Testis (tissue), 2 donors: ENCODE measurements at regions not wholly inside any gene's neighbourhood (a gene's known extent, or its start where the extent isn't known, plus 50 kb on each side); places are given as distances from the start of the nearest gene placed in this dataset.

Experiments used
- DNase-seq: peaks from one replicate; pipeline ENCODE4 v3.0.0-alpha.2; 2019
- H3K27ac ChIP-seq, 2 donors: fragments of 200-600 bp; sonication (generic); one replicate each; pipeline ENCODE4 v1.5.1; 2019
- H3K27me3 ChIP-seq: fragments of 200-600 bp; sonication (generic); one replicate; pipeline ENCODE4 v1.5.1; 2019
- H3K36me3 ChIP-seq: fragments of 200-600 bp; sonication (generic); one replicate; pipeline ENCODE4 v1.5.1; 2017; ENCODE audit warnings: low read depth; ENCODE audit errors: missing control alignments
- H3K4me1 ChIP-seq: fragments of 200-600 bp; sonication (generic); one replicate; pipeline ENCODE4 v1.5.1; 2019
- H3K4me3 ChIP-seq, 2 donors: fragments of 200-600 bp; sonication (generic); one replicate each; pipeline ENCODE4 v1.5.1; 2017 to 2019
- H3K9me3 ChIP-seq: fragments of 200-600 bp; sonication (generic); one replicate; pipeline ENCODE4 v1.5.1; 2017
- POLR2A ChIP-seq: fragments of 450-650 bp; IDR thresholded peaks from one replicate; pipeline ENCODE4 v1.6.1; 2017; ENCODE audit warnings: antibody characterized with exemption, mild to moderate bottlenecking, moderate library complexity
- WGBS, 2 donors: methylation state at CpG; one replicate each; pipeline ENCODE4 v1.1.5; 2018; 5-methylcytosine and 5-hydroxymethylcytosine counted together
- intact Hi-C: fragments of 100-400 bp; cut with DNase I; formaldehyde crosslinking; loops from one replicate; pipeline ENCODE4 v1.15.1; 2023; ENCODE audit warnings: low total_unique reads
- TF ChIP-seq, protein P1 (sequence below), 3 experiments: fragments of 450-650 bp in 2 of 3; fragments of 200-600 bp in 1 of 3; sonication (generic) in 1 of 3; IDR thresholded peaks; one replicate each; pipeline ENCODE4 v1.5.1; 2016 to 2019; ENCODE audit warnings: antibody characterized with exemption in 3 of 3, mild to moderate bottlenecking in 2 of 3, moderate library complexity in 1 of 3

DNA sequence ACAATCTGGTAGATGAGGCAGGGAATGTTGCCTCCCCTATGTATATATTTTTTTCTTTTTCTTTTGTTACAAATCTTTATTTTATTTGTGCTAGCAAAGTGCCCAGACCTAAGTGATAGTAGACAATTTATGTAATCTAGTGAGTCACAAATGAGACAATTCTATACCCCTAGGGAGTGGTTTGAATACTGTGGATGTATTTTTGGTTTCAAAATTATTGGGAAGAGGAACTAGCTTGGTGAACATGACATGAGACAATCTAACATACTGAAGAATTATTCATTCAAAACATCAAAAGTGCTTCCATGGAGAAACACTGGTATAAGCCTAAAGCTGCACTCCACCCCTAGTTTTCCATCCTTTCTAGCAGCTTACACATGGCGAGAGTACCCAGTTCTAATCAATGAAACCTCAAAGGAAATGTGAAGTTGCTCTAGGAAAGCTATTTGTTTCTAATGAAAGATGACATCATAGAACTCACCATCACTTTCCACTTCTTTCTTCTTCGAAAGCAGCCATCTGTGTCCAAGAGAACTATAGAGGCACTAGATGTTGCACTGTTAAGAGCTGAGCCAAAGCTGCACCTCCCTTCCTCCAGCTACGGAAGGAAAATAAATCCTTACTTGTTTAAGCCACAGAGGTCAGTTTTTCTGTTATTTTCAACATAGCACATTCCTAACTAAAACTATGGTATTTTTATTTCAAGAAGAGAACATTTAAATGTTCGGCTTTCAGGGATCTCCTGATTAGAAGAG is 764.6 kb downstream of the LTN1 start:
- no peak for TF ChIP-seq POLR2A
- TF ChIP-seq, protein P1, sequence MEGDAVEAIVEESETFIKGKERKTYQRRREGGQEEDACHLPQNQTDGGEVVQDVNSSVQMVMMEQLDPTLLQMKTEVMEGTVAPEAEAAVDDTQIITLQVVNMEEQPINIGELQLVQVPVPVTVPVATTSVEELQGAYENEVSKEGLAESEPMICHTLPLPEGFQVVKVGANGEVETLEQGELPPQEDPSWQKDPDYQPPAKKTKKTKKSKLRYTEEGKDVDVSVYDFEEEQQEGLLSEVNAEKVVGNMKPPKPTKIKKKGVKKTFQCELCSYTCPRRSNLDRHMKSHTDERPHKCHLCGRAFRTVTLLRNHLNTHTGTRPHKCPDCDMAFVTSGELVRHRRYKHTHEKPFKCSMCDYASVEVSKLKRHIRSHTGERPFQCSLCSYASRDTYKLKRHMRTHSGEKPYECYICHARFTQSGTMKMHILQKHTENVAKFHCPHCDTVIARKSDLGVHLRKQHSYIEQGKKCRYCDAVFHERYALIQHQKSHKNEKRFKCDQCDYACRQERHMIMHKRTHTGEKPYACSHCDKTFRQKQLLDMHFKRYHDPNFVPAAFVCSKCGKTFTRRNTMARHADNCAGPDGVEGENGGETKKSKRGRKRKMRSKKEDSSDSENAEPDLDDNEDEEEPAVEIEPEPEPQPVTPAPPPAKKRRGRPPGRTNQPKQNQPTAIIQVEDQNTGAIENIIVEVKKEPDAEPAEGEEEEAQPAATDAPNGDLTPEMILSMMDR (IDR thresholded peaks at IDR 0.05): no peak
- 58 to 69% methylated on average over 4 of the region's 4 CpGs for WGBS, 2 donors
- Histone ChIP-seq H3K27me3 (no peaks in the 10 kb centered on the region), H3K27ac (no peak overlapping the region), H3K4me1 (no peaks in the 10 kb centered on the region), H3K4me3 (no peak overlapping the region), H3K9me3 (no peaks in the 10 kb centered on the region), H3K36me3 (no peaks in the 10 kb centered on the region)
- no peak for DNase-seq
- intact Hi-C loops: no loop called here

GRCh38 chr21:28226563-28226962 is 766.1 kb downstream of the LTN1 start:
- TF ChIP-seq, protein P1 (IDR thresholded peaks at IDR 0.05): no peak
- no peak for TF ChIP-seq POLR2A
- Histone ChIP-seq H3K4me3 (no peak overlapping the region), H3K27me3 (no peaks in the 10 kb centered on the region), H3K9me3 (no peaks in the 10 kb centered on the region), H3K27ac (no peak overlapping the region), H3K36me3 (no peaks in the 10 kb centered on the region), H3K4me1 (no peaks in the 10 kb centered on the region)
- WGBS, 2 donors: 85 to 91% methylated on average over 2 of the region's 2 CpGs
- DNase-seq: no peak
- intact Hi-C loops: no loop called here

DNA sequence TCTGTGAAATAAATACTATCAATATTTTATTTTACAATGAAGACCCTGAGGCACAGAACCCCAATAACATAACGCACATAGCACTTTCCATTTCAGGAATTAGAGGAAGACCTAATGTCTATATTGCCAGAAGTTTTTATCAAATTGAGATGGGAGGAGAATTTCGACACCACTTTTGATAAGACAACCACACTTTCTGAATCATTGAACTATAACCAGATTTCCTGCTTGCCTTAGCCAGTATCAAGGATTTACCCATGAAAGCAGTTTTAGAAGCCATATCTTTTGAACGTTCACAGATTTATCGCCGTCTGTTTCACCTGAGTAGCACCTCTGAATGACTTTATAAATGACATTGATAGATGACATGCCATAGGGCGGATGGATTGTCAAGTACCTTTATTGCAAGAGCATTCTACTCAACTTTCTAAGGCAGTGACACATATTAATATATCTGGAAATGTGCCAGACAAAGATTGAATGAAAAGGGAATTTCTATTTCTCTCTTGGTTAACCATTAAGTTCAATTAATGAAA is 768.4 kb downstream of the LTN1 start:
- H3K9me3 ChIP-seq: no peaks in the 10 kb centered on the region
- H3K27ac ChIP-seq: no peak overlapping the region
- H3K27me3 ChIP-seq: no peaks in the 10 kb centered on the region
- no peak for TF ChIP-seq POLR2A
- TF ChIP-seq, protein P1 (IDR thresholded peaks at IDR 0.05): no peak
- H3K36me3 ChIP-seq: no peaks in the 10 kb centered on the region
- DNase-seq: no peak
- H3K4me3 ChIP-seq: no peak overlapping the region
- H3K4me1 ChIP-seq: no peaks in the 10 kb centered on the region
- intact Hi-C loops: no loop called here
- 90 to 91% methylated on average over 6 of the region's 6 CpGs for WGBS, 2 donors

GRCh38 chr21:28221984-28222383 is 770.7 kb downstream of the LTN1 start:
- H3K9me3 ChIP-seq: no peaks in the 10 kb centered on the region
- intact Hi-C loops: no loop called here
- no peak overlapping the region for H3K27ac ChIP-seq
- no peak for DNase-seq
- H3K4me1 ChIP-seq: no peaks in the 10 kb centered on the region
- TF ChIP-seq POLR2A: no peak
- TF ChIP-seq, protein P1 (IDR thresholded peaks at IDR 0.05): no peak
- H3K36me3 ChIP-seq: no peaks in the 10 kb centered on the region
- 88% methylated on average over 1 of the region's 1 CpG for WGBS, 2 donors
- H3K4me3 ChIP-seq: no peak overlapping the region
- no peaks in the 10 kb centered on the region for H3K27me3 ChIP-seq

DNA sequence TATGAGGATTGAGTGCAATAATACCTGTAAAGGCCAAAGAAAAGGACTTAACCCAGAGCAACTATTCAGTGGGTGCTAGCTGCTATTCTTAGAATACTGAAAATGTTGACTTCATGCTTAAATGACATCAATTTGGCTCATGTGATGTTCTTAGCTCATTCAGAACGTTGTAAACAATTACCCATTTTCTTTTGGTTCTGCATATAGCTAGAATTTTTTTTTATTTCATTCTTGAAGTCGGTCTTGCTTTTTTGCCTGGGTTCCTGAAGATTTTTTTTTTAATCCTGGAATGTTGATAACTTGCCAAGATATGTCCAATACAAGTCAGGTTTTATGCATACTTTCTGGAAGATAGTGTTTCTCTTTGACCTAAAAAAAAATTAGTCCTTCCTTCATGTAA is 772.0 kb downstream of the LTN1 start:
- Histone ChIP-seq H3K36me3 (no peaks in the 10 kb centered on the region), H3K9me3 (no peaks in the 10 kb centered on the region), H3K27ac (no peak overlapping the region), H3K4me3 (no peak overlapping the region), H3K27me3 (no peaks in the 10 kb centered on the region), H3K4me1 (no peaks in the 10 kb centered on the region)
- no peak for DNase-seq
- TF ChIP-seq, protein P1 (IDR thresholded peaks at IDR 0.05): no peak
- TF ChIP-seq POLR2A: no peak
- intact Hi-C loops: no loop called here
- 49 to 58% methylated on average over 2 of the region's 2 CpGs for WGBS, 2 donors
